HG03159 (cell line): ENCODE measurements at regions not wholly inside any gene's neighbourhood (a gene's known extent, or its start where the extent isn't known, plus 50 kb on each side); places are given as distances from the start of the nearest gene placed in this dataset.

Source experiments
- ATAC-seq: cut with Tn5 transposase; IDR thresholded peaks from one replicate; pipeline ENCODE4 v1.9.1; 2021; ENCODE audit warnings: mild to moderate bottlenecking, moderate library complexity; ENCODE audit not compliant: unreplicated experiment

- no peak for ATAC-seq
These were observed 218.5 kb downstream of the KCNS3 start for GRCh38 chr2:18096836-18097405.

GRCh38 chr2:18094277-18094676 lies 215.8 kb downstream of the KCNS3 start:
- no peak for ATAC-seq

- ATAC-seq: no peak
These were observed 214.7 kb downstream of the KCNS3 start for GRCh38 chr2:18093196-18093595.

- ATAC-seq: no peak
These were observed 214.3 kb downstream of the KCNS3 start for GRCh38 chr2:18092760-18093159.

- ATAC-seq: no peak
These were observed 207.1 kb downstream of the KCNS3 start for GRCh38 chr2:18085593-18085992.

- ATAC-seq: no peak
These were observed 205.9 kb downstream of the KCNS3 start for GRCh38 chr2:18084376-18084775.

GRCh38 chr2:18083806-18084205 lies 205.3 kb downstream of the KCNS3 start:
- ATAC-seq: no peak

- ATAC-seq: no peak
These were observed 199.7 kb downstream of the KCNS3 start for GRCh38 chr2:18078216-18078615.

GRCh38 chr2:18077704-18078103 lies 199.2 kb downstream of the KCNS3 start:
- ATAC-seq: no peak

- no peak for ATAC-seq
These were observed 198.8 kb downstream of the KCNS3 start for GRCh38 chr2:18077231-18077630.

- ATAC-seq: no peak
These were observed 196.0 kb downstream of the KCNS3 start for GRCh38 chr2:18074476-18074875.

- ATAC-seq: no peak
These were observed 195.1 kb downstream of the KCNS3 start for GRCh38 chr2:18073601-18074000.

- ATAC-seq: no peak
These were observed 189.3 kb downstream of the KCNS3 start for GRCh38 chr2:18067588-18068384.

GRCh38 chr2:18066894-18067293 lies 188.4 kb downstream of the KCNS3 start:
- no peak for ATAC-seq

- no peak for ATAC-seq
These were observed 187.6 kb downstream of the KCNS3 start for GRCh38 chr2:18066066-18066465.

GRCh38 chr2:18065249-18065648 lies 186.8 kb downstream of the KCNS3 start:
- ATAC-seq: no peak

- ATAC-seq: no peak
These were observed 185.5 kb downstream of the KCNS3 start for GRCh38 chr2:18063826-18064470.

GRCh38 chr2:18062892-18063291 lies 184.4 kb downstream of the KCNS3 start:
- ATAC-seq: no peak

GRCh38 chr2:18061717-18062116 lies 183.2 kb downstream of the KCNS3 start:
- ATAC-seq: no peak

- no peak for ATAC-seq
These were observed 179.2 kb downstream of the KCNS3 start for GRCh38 chr2:18057657-18058056.

- ATAC-seq: no peak
These were observed 176.8 kb downstream of the KCNS3 start for GRCh38 chr2:18055290-18055689.

- no peak for ATAC-seq
These were observed 171.5 kb downstream of the KCNS3 start for GRCh38 chr2:18050001-18050400.
